ENCODE measurements at regions not wholly inside any gene's neighbourhood (a gene's known extent, or its start where the extent isn't known, plus 50 kb on each side); places are given as distances from the start of the nearest gene placed in this dataset.

- H3K4me3 ChIP-seq (replicated peaks; ENCODE audit: low read depth, low read length), result no peak overlapping the region
- no peak for TF ChIP-seq CTCF (IDR thresholded peaks at IDR 0.05; ENCODE audit: low read depth, low read length, missing control alignments)
- DNase-seq (ENCODE audit: extremely low read depth, low read depth), result no peak
These were observed 64.5 kb upstream of the USP24 start for GRCh38 chr1:55279627-55280026.

GRCh38 chr1:55278378-55278777, 63.2 kb upstream of the USP24 start:
- no peak for TF ChIP-seq CTCF (IDR thresholded peaks at IDR 0.05; ENCODE audit: low read depth, low read length, missing control alignments)
- no peak for DNase-seq (ENCODE audit: extremely low read depth, low read depth)
- no peak overlapping the region for H3K4me3 ChIP-seq (replicated peaks; ENCODE audit: low read depth, low read length)

GRCh38 chr1:55277377-55278130, 62.4 kb upstream of the USP24 start:
- TF ChIP-seq CTCF (IDR thresholded peaks at IDR 0.05; ENCODE audit: low read depth, low read length, missing control alignments), result peak; percentile 94
- no peak overlapping the region for H3K4me3 ChIP-seq (replicated peaks; ENCODE audit: low read depth, low read length)
- DNase-seq (ENCODE audit: extremely low read depth, low read depth), result peak; percentile 67

- H3K4me3 ChIP-seq (replicated peaks; ENCODE audit: low read depth, low read length), result no peak overlapping the region
- no peak for DNase-seq (ENCODE audit: extremely low read depth, low read depth)
- no peak for TF ChIP-seq CTCF (IDR thresholded peaks at IDR 0.05; ENCODE audit: low read depth, low read length, missing control alignments)
These were observed 61.7 kb upstream of the USP24 start for GRCh38 chr1:55276671-55277376.

GRCh38 chr1:55275941-55276341, 60.8 kb upstream of the USP24 start:
- no peak for DNase-seq (ENCODE audit: extremely low read depth, low read depth)
- TF ChIP-seq CTCF (IDR thresholded peaks at IDR 0.05; ENCODE audit: low read depth, low read length, missing control alignments), result no peak

GRCh38 chr1:55275151-55275748, 60.1 kb upstream of the USP24 start:
- H3K4me3 ChIP-seq (replicated peaks; ENCODE audit: low read depth, low read length), result no peak overlapping the region
- no peak for DNase-seq (ENCODE audit: extremely low read depth, low read depth)
- no peak for TF ChIP-seq CTCF (IDR thresholded peaks at IDR 0.05; ENCODE audit: low read depth, low read length, missing control alignments)

More at GRCh38 chr1:55275941-55276341, 60.8 kb upstream of the USP24 start:
- no peak overlapping the region for H3K4me3 ChIP-seq (replicated peaks; ENCODE audit: low read depth, low read length)

Measured in HFF-Myc (cell line).